Inflammatory macrophage treated with lipopolysaccharide for 1 hour (primary cell): ENCODE measurements at regions not wholly inside any gene's neighbourhood (a gene's known extent, or its start where the extent isn't known, plus 50 kb on each side); places are given as distances from the start of the nearest gene placed in this dataset.
"Not testable (repeated sequence)": the region's sequence is repeated elsewhere in the genome, so short reads cannot be mapped to it uniquely, and the experiment has no call there.

Source experiments
- DNase-seq, 2 donors: peaks; one replicate each; pipeline ENCODE4 v3.0.0-alpha.2; 2020 to 2022

DNA sequence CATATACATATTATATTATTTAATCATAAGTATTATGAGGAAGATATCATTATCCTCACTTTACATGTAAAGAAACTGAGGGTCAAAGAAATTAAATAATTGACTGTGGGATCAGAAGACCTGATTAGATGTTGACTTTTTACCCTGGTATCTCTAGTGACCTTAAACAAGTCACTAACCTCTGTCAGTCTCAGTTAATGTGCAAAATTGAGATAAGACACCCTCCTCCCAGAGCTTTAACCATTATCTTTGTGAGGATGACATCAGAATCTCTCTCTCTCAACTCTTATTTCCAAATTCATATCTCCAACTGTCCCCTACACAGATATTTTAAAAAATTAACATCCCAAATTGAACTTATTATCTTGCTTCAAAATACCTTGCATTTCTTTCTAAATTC is 177.8 kb downstream of the KLHL28 start:
- no peak for DNase-seq

DNA sequence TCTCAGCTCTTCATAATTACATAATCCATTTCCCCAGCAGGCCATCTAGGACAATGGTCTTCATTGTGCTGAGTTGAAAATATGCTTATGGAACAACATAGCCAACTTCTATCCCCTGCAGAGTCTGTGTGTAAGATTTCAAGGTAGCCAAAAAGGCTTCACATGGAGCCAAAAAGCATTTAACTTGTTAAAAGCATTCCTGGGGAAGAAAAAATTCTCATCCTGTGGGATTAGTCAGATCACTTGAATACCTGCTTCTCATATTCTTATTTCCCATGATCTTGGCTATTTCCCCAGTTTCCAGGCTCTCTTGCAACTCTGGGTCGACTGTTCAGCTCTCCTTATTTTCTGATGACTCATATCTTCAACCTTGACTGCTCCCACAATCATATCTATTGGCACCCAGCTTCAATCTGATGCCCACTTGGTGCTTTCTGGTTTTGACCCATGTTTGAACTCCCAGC is 178.9 kb downstream of the KLHL28 start:
- no peak for DNase-seq

DNA sequence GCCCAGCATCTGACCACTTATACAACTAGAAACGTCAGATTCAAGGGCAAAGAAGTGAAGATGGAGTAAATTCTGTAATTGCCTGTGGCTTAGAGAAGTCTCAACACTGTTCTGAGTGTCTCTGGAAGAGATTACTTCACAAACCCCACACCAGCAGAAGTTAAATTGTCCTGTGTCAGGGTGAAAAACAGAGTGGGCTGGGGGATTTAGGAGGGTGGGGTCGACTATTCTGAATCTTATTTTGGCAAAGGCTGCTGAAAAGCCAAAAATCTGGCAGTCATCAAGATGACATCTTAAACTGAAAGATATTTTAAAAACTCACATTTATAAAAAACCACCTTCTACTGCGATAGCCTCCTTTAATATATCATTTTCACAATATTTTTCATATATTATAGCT is 180.8 kb downstream of the KLHL28 start:
- DNase-seq: no peak

DNA sequence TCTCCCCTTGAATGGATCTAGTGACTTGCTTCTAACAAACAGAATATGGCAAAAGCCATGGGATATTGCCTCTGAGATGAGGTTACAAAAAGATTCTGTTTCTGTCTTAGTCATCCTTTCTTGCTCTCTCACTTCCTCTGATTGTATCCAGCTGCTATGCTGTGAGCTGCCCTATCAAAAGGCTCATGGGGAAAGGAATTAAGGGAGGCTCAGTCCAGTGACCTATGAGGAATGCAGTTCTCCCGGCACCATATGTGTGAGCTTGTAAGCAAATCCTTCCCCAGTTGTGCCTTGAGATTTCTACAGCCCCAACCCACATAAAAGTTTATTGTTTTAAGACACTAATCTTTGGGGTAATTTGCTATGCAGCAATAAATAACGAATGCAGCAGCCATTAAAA is 183.1 kb downstream of the KLHL28 start:
- no peak for DNase-seq

DNA sequence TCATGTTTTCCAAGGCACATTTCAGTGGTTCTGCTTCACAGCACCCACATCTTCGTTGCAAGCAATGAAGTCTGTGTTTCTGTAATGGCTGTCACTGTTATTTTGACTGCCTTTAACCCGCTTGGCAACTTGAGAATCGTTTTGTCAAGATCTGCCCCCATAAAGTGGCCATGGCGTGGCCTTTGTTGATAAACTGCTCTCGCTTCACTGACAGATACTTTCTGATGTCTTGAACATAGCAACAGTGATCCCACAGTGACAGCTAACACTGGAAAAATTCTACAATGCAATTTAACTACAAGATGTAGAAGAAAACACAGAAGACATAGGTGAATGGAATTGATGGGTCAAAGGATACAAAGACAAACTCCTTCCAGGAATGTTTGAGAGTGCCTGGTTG is 184.2 kb downstream of the KLHL28 start:
- DNase-seq: no peak

DNA sequence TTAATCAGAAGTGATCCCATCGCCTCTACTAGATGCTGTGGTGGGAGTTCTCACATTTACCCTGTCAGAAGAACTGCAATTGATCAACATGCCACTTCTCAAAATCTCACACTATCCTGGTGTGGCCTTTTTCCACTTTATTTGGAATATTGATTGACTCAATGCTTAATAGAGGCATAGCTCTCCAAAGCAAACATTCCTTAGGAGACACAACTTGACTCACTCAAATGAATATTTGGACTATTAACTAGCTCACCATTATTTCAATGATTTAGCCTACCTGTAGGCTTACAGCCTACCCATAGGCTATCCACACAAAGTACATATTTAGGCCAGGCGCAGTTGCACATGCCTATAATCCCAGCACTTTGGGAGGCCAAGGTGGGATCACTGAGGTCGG is 186.5 kb downstream of the KLHL28 start:
- no peak for DNase-seq

DNA sequence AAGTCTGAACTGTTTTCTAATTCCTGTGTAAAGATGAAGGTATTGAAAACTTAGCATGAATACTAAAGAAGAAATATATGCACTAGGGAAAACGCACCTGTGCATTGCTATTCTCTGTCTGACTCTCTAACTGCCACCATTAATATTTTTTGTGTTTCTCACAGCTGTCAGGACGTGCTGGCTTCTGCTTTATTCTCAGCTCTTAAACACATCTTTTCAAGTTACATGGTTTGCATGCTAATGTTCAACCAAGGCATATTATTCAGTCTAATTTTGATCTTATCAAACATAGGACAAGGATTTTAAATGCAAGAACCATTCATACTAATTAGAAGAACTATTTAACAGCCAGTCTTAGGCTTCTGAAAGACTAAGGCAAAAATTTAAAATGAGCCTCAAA is 187.4 kb downstream of the KLHL28 start:
- no peak for DNase-seq

DNA sequence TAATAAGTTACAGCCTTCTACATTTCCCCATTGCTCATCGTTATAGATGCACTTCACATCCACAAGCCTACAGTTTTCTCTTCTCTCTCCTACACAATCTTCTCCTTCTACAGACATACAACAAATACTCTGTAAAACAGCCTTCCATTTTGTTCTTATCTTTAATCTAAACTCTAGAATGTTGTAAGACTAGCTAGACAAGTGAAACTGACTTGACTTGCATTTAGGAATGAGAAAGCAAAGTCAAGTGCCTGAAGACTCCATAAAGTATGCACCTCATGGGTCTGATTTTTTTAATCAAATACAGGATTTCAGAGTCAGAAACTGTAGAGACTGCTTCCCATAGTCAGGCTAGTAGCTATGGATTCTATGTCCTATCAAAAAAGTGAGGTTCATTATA is 190.3 kb downstream of the KLHL28 start:
- no peak for DNase-seq

DNA sequence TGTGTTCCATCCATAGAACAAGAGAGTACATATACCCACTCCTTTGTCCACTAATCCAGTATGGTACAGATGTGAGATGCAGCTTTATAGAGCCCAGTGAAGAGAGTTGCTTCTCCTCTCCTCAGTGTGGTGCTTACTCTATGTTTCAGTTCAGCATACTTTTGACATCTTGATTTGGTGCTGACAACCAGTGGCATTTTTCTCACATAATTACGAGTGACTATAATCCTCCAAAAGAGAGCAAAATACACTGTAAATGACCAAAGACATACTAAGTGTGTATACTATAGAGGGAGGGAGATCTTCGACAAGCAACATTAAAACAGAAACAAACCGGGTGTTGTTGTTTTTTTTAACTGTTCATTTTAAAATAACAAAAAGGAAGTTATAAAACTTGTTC is 191.5 kb downstream of the KLHL28 start:
- DNase-seq: no peak

DNA sequence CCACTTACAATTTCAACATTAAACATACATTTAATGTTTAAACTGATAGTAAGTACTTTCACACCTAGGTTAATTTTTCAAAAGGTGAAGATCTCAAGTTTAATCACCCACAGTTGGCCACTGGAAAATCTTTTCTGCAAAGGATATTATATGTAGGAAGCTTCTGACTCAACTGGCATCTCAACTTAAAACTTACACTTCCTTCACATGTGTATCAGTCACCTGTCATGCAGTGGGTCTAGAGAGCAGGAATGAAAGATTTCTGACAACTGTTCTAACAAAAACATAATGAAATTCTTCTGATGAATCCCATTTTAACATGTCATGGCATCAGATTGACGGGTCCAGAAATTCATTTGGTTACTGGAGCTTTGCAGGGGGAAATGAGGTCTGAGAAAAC is 192.8 kb downstream of the KLHL28 start:
- DNase-seq: no peak

DNA sequence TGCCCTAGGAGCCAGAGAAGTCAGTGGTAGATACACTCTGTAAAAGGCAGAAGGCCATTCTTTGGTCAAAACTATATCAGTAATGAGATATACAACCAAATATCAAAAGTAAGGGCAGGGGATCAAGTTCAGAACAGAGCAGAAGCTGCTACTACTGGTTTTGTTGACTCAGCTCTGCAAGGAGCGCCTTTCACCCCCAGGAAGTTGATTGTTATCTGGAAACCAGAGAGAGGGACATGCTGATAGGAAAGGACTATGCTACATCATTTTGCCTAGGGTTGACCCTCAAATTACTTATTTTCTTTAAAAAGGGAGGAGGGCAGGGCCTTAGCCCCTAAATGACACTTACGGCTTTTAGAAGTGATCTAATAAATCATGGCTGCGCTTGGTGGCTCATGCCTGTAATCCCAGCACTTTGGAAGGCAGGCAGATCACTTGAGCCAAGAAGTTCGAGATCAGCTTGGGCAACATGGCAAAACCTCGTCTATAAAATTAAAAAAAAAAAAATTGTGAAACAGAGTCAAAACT is 194.0 kb downstream of the KLHL28 start:
- DNase-seq: no peak

DNA sequence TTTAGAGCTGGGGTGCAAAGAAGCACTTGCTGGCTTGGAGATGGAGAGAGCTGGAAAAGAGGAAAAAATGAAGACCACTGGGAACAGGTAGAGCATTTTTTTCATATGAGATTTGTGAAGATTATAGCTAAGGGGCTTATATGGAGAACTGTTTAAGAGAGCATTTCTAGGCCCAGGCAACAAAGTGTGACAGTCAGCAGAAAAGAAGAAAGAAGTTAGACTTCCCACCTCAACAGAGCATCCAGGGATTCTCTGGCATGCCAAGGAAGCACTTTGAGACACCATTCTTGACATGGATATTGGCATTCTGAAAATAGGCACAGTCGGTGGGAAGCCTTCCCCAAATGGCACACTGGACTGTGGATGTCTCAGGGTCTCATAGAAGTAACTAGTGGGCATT is 195.5 kb downstream of the KLHL28 start:
- no peak for DNase-seq

DNA sequence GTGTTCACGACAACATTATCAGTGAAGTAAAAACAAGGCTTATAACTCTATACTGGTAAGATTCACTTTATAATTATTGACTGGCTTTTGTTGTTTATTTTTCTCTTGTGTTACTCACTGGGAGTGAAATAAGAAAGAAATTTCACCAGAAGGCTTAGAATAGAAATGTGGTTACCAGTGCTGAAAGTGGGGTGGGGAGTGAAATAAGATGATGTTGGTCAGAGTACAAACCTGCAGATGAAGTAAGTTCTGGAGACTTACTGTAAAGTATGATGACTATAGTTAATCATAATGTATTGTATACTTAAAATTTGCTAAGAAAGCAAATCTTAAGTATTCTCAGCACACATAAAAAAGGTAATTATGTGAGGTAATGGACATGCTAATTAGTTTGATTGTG is 198.4 kb downstream of the KLHL28 start:
- no peak for DNase-seq

DNA sequence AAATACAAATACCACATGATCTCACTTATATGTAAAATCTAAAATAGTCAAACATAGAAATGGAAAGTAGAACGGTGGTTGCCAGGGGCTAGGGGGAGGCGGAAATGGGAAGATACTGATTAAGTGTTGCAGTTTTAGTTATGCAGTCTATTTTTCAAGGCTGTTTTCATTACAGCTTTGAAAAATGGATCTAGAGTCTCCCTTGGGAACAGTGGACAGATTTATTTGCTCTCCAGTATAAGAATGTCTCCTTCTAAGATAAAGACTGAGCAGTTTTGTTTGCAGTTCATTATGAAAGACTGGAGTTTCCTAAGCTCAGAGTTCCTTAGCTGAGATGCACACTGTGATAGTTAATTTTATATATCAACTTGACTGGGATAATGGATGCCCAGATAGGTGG is 202.5 kb downstream of the KLHL28 start:
- no peak for DNase-seq

DNA sequence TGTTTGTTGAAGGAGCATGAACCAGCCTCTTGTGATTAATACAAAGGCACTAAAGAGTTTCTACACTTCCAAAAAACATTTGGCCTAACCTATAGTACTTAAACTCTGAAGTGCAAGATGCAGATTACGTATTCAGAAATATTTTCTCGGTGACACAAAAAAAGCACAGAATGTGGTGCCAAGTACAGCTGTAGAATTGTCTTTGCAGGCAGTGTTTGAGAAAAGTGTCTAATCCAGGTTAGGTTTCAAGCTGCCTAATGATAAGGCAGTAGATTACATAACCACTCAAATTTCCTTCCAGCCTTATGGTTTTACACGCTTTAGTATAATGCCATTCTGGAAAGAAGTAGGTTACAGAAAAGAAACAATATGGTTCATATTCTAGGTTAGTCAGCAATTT is 205.2 kb downstream of the KLHL28 start:
- DNase-seq: no peak

DNA sequence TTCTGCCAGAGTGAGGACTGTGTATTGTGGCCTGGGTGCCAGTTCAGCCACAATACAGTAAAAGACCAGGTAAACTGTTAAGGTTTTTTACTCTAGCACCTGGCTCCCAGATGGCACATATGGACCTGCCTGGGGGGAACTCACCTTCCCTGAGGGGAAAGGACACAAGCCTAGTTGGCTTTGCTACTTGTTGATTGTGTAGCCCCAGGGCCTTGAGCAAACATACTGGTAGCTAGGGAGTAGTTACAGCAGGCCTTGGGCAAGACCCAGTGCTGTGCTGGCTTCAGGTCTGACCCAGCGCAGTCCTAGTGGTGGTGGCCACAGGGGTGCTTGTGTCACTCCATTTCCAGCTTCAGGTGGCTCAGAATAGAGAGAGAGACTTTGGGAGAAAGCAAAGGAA is 216.4 kb downstream of the KLHL28 start:
- no peak for DNase-seq

DNA sequence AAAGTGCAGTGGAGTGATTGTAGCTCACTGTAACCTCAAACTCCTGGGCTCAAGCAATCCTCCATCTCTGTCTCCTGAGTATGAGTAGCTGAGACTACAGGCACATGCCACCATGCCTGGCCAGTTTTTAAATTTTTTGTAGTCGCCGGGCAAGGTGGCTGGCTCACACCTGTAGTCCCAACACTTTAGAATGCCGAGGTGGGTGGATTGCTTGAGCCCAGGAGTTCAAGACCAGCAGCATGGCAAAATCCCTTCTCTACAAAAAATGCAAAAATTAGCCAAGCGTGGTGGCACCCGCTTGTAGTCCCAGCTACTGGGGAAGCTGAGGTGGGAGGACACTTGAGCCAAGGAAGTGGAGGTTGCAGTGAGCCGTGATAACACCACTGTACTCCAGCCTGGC is 219.5 kb downstream of the KLHL28 start:
- no peak for DNase-seq

DNA sequence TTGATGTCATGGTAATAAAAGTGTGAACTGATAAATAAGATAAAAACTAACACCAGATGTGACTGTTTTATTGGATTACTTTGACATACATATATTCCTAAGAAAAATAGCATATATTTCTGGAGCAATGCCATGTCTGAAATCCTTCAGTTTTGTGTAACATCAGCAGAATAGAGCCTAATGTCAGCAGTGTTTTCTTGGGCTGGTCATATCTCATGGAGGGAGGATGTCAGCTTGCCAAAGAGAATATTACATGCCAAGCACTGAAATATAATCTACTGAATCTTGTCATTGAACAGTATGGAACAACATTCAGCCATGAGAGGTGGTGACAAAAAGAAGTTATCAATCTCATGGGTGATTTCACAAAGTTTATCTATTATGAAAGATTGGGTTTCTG is 220.3 kb downstream of the KLHL28 start:
- DNase-seq: no peak

DNA sequence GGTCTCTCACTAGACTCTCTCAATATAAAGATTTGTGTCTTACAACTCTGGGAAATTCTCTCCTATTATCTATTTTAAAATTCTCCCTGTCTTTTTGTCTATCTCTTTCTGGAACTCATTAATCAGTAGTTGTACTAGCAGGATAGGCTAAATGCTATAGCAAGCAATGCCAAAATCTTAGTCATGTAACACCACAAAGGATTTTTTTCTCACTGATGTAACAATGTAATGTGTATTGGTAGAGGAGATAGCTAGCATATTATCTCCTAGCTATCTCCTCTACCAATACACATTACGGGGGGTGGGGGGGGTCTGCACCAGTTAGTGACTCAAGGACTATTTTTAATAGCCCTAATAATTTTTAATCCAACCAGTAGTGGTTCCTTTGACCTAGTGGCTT is 225.4 kb downstream of the KLHL28 start:
- no peak for DNase-seq

DNA sequence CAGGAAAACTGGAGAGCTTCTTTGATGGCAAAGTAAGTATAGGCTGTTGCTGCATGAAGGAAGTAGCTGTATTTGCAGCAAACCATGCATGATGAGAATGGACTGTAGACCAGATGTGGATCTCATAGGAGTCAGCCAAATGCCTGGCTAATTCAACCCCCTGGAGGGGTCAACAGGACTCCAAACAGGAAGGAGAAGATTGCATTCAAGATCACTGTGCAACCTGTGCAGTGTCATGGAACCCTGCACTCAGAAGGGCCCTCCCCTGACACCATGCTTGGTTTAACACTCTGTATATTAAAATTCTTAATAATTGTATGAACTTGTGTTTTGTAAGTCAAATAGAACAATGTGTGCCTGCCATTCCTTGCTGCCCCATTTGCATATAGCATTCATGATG is 225.1 kb upstream of the FSCB start:
- DNase-seq: no peak

DNA sequence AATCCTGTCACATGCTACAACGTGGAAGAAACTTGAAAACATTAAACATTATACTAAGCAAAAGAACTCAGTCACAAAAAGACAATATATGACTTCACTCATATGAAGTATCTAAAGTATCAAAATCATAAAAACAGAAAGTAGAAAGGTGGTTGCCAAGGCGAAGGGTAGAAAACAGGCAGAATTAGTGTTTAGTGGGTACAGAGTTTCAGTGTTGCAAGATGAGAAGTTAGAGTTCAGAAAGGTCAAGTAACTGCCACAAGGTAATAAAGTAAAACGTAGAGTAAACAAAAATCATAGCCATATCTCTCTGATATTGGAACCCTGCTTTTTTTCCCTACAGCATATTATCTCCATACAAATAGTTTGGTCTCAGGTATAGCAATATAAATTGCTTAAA is 223.8 kb upstream of the FSCB start:
- DNase-seq: no peak

DNA sequence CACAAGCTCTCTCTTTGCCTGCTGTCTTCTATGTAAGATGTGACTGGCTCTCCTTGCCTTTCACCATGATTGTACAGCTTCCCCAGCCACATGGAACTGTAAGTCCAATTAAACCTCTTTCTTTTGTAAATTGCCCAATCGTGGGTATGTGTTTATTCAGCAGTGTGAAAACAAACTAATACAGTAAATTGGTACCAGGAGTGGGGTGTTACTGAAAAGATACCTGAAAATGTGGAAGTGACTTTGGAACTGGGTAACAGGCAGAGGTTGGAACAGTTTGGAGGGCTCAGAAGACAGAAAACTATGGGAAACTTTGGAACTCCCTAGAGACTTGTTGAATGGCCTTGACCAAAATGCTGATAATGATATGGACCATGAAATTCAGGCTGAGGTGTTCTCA is 214.3 kb upstream of the FSCB start:
- not testable (repeated sequence) for DNase-seq

DNA sequence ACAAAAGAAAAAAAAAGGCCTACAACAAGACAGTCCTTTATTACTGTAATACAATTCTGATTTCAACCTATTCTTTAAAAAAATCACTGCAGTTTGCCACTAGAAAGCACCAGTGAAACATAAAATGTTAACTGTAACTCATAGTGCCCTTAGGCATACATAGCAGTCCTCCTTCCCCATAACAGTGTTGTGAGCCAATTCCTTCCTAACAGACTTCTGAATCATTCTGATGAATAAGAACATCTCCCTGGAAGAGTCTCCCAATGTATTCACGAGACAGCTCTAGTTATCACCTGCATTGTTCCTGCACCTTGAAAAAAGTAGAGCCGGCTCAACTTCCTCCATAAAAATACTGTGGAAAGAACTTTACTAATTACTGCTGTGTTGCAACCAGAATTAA is 213.6 kb upstream of the FSCB start:
- DNase-seq: no peak

DNA sequence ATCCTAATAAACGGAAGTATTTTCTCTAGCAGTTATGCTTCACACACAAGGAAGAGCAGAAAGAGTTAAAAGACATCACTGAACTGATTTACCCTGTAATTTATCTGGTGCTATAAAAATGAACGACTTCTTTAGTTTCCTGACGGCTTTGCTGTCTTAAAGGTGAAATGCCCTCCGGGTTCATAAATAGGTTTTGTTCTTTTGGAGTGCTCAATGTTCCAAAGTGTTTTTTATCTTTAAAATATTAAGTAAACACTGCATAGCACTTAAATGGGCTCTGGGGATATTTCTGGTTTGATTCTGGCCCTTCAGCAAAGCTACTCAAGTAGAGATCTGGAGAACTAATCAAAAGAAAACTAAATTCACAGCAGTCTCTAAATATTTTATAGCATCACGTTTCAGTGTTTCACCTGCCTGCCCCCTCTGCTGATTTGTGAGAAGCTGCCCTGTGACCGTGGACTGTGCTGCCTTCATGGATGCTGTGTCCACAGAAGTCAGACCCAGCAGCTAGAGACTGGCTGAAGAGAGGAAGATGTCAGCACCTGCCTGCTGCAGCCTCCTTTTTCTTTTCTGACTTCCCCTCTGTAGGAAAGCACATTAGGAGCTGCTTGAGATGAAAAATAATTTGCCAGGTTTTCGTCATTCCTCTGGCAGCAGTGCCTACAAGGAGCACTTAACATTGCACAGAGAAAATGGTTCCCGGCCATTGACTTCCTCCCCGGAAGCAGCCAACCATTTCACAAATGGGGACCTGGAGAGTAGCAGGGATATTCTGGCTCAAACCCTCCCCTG is 205.1 kb upstream of the FSCB start:
- no peak for DNase-seq
